HL-60 (cell line): ENCODE measurements at regions not wholly inside any gene's neighbourhood (a gene's known extent, or its start where the extent isn't known, plus 50 kb on each side); places are given as distances from the start of the nearest gene placed in this dataset.

Experiments used
- CTCF ChIP-seq: IDR thresholded peaks from one replicate; pipeline ENCODE4 v1.5.1; 2011; ENCODE audit warnings: low read length, control low read depth, inconsistent platforms; ENCODE audit not compliant: insufficient read depth
- POLR2AphosphoS5 ChIP-seq: IDR thresholded peaks from 2 replicates; pipeline ENCODE4 v1.6.1; 2012; ENCODE audit warnings: low read depth
- SPI1 ChIP-seq: IDR thresholded peaks from 2 replicates; pipeline ENCODE4 v1.6.1; 2012; ENCODE audit warnings: low read depth, mild to moderate bottlenecking, borderline replicate concordance

- TF ChIP-seq CTCF: no peak
- no peak for TF ChIP-seq POLR2AphosphoS5
- TF ChIP-seq SPI1: no peak
Measured at GRCh38 chr13:77999746-78000145, 81.1 kb upstream of the EDNRB start.
